Gastrocnemius medialis (tissue), 4 donors: ENCODE measurements at regions not wholly inside any gene's neighbourhood (a gene's known extent, or its start where the extent isn't known, plus 50 kb on each side); places are given as distances from the start of the nearest gene placed in this dataset.

Experiments
- ATAC-seq, 2 donors: fragments of 150-250 bp; one replicate each; pipeline ENCODE4 v1.9.1; 2016
- DNase-seq, 2 donors: peaks; one replicate each; pipeline ENCODE4 v3.0.0-alpha.2; 2019
- H3K27ac ChIP-seq, 4 donors: fragments of 200-600 bp; sonication (generic); 1 replicate in 1 of 4; 2 replicates in 3 of 4; pipeline ENCODE4 v1.5.1; 2016 to 2018; ENCODE audit warnings: mild to moderate bottlenecking in 2 of 4, moderate library complexity in 1 of 4
- H3K27me3 ChIP-seq, 3 donors: fragments of 200-600 bp; sonication (generic) in 2 of 3; 1 replicate in 1 of 3; 2 replicates in 2 of 3; pipeline versions ENCODE4 v1.5.1 to v1.6.0; 2016 to 2019; ENCODE audit warnings: mild to moderate bottlenecking in 1 of 3, moderate library complexity in 1 of 3
- H3K36me3 ChIP-seq, 2 donors: fragments of 200-600 bp; sonication (generic) in 1 of 2; one replicate each; pipeline ENCODE4 v1.5.1; 2017 to 2018
- H3K4me1 ChIP-seq, 2 donors: fragments of 200-600 bp; sonication (generic) in 1 of 2; one replicate each; pipeline ENCODE4 v1.5.1; 2016 to 2017; ENCODE audit warnings: mild to moderate bottlenecking in 2 of 2
- H3K4me3 ChIP-seq, 4 donors: fragments of 200-600 bp; sonication (generic) in 3 of 4; 1 replicate in 1 of 4; 2 replicates in 3 of 4; pipeline ENCODE4 v1.5.1; 2016 to 2019; ENCODE audit warnings: mild to moderate bottlenecking in 2 of 4
- H3K9me3 ChIP-seq, 3 donors: fragments of 200-600 bp; sonication (generic) in 2 of 3; 1 replicate in 1 of 3; 2 replicates in 2 of 3; pipeline ENCODE4 v1.5.1; 2016 to 2019
- POLR2A ChIP-seq, 2 donors: fragments of 450-650 bp; IDR thresholded peaks; one replicate each; pipeline ENCODE4 v1.6.1; 2017; ENCODE audit warnings: antibody characterized with exemption in 2 of 2, mild to moderate bottlenecking in 2 of 2, moderate library complexity in 2 of 2
- in situ Hi-C, 4 donors: fragments of 200-750 bp; cut with MboI; loops; one replicate each; pipeline versions ENCODE4 v1.15.0 to v1.8.0; 2017; ENCODE audit warnings: low sequenced_read_pairs in 4 of 4
- intact Hi-C: fragments of 100-400 bp; cut with DNase I; formaldehyde crosslinking; loops from one replicate; pipeline ENCODE4 v1.15.1; 2023; ENCODE audit warnings: low total_unique reads
- TF ChIP-seq, protein P1 (sequence below), 5 experiments: fragments of 450-650 bp in 3 of 5; fragments of 200-600 bp in 2 of 5; sonication (generic) in 2 of 5; IDR thresholded peaks in 4 of 5; conservative IDR thresholded peaks in 1 of 5; 1 replicate in 4 of 5; 2 replicates in 1 of 5; pipeline ENCODE4 v1.5.1; 2016 to 2019; ENCODE audit warnings: antibody characterized with exemption in 5 of 5, mild to moderate bottlenecking in 3 of 5, moderate library complexity in 3 of 5

DNA sequence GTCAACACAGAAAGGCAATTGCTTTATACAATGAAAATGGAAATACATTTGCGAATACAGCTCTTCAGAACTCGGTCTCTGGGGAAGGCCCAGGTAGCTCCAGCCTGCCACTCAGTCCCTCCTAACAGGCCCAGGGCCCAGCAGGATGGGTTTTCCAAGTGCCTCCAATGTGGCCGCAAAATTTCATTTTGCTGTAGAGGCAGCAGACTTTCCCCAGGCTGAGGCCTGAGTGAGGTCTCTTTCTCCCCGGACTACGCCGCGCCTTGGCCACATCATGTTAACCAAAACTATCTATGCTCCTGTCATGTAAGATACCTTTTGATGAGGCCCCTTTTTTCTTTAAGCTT is 606.0 kb upstream of the SALL1 start:
- in situ Hi-C loops = no loop called here
- H3K27ac ChIP-seq = no peak overlapping the region
- no peak for TF ChIP-seq POLR2A (IDR thresholded peaks at IDR 0.05)
- TF ChIP-seq, protein P1, sequence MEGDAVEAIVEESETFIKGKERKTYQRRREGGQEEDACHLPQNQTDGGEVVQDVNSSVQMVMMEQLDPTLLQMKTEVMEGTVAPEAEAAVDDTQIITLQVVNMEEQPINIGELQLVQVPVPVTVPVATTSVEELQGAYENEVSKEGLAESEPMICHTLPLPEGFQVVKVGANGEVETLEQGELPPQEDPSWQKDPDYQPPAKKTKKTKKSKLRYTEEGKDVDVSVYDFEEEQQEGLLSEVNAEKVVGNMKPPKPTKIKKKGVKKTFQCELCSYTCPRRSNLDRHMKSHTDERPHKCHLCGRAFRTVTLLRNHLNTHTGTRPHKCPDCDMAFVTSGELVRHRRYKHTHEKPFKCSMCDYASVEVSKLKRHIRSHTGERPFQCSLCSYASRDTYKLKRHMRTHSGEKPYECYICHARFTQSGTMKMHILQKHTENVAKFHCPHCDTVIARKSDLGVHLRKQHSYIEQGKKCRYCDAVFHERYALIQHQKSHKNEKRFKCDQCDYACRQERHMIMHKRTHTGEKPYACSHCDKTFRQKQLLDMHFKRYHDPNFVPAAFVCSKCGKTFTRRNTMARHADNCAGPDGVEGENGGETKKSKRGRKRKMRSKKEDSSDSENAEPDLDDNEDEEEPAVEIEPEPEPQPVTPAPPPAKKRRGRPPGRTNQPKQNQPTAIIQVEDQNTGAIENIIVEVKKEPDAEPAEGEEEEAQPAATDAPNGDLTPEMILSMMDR (IDR thresholded peaks at IDR 0.05 in 4 of 5, conservative IDR thresholded peaks at IDR 0.05 in 1 of 5) = no peak
- H3K36me3 ChIP-seq = no peaks in the 10 kb centered on the region
- peaks cover 0 to 3% (median 0%) of the 10 kb centered on the region in 3 donors for H3K27me3 ChIP-seq
- H3K4me3 ChIP-seq = no peak overlapping the region
- H3K4me1 ChIP-seq = no peaks in the 10 kb centered on the region
- DNase-seq = no peak
- no peaks in the 10 kb centered on the region for H3K9me3 ChIP-seq
- intact Hi-C loops = no loop called here
- ATAC-seq = no peak

DNA sequence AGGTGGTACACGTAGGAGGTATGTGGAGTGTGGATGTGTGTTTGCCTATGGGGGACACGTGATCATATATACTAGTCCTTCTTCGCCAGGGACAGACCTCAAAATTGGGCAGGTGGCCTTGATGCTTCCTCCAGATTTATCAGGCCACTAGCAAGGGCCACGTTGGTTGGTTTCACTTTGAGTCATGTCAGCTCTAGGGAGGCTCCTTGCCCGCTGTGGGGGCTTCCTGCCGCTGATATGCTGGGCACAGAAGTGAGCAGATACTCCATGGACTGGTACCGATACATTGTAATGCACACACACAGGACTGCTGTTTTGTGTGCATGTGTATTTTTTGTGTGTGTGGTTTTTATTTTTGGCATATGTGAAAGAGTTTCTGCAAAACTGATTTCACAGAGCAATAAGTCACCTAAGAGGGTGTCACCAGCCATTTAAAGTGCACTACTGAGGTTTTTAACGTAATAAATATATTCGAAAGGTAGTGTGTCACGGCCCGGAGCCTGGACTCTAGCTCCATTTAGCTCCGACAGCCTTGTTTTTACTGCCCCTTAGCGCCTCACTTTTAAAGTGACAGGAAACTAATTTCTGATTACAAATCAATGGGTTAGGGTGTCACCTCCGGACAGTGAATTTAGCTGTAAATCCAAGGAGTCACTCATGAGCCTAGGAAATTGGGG is 605.5 kb upstream of the SALL1 start:
- Histone ChIP-seq H3K27ac (no peak overlapping the region), H3K27me3 (peaks cover 0 to 3% (median 0%) of the 10 kb centered on the region in 3 donors), H3K9me3 (no peaks in the 10 kb centered on the region), H3K36me3 (no peaks in the 10 kb centered on the region), H3K4me1 (no peaks in the 10 kb centered on the region), H3K4me3 (no peak overlapping the region)
- DNase-seq (no peak), ATAC-seq (no peak)
- intact Hi-C loops (no loop called here), in situ Hi-C loops (no loop called here)
- no peak for TF ChIP-seq POLR2A (IDR thresholded peaks at IDR 0.05)
- TF ChIP-seq, protein P1 (IDR thresholded peaks at IDR 0.05 in 4 of 5, conservative IDR thresholded peaks at IDR 0.05 in 1 of 5) = no peak

DNA sequence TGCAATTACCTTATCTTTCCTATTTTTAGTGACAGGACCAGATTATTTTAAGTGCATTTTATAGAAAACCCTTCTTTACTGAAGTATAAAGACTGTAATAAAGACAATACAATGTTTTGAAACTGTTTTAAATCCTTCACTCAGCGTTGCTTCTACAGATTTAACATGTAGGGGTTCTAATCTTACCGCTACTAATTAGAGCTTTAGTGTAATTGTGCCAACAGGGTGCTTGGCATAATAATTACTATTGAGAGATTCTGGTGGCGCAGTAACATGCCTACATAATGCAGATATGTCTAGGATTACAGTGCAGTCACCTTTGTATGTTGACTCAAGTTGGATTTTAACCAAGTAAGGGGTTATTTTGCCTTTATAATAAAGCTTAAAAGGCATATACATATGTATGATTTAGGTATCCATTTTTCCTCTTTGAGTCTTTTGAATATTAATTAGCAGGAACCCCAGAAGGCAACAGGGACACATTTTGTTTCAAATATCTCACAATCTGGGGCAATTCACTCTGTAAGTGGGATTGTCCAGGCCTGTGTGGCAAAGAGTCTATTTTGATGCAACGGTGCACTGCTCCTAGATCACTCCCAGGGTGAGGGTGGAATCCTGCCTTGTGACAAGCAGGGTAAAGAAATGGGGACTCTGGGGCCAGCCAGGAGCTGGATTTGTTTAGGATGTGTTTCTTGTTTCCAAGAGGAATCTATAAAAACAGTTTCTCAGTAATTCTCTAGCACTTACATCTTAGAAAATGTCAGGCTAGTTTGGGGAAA is 604.7 kb upstream of the SALL1 start:
- Histone ChIP-seq H3K4me3 (no peak overlapping the region), H3K9me3 (no peaks in the 10 kb centered on the region), H3K27ac (no peak overlapping the region), H3K27me3 (peaks cover 0 to 3% (median 0%) of the 10 kb centered on the region in 3 donors), H3K36me3 (no peaks in the 10 kb centered on the region), H3K4me1 (no peaks in the 10 kb centered on the region)
- ATAC-seq (no peak), DNase-seq (no peak)
- intact Hi-C loops = no loop called here
- in situ Hi-C loops = no loop called here
- no peak for TF ChIP-seq POLR2A (IDR thresholded peaks at IDR 0.05)
- TF ChIP-seq, protein P1 (IDR thresholded peaks at IDR 0.05 in 4 of 5, conservative IDR thresholded peaks at IDR 0.05 in 1 of 5) = no peak

DNA sequence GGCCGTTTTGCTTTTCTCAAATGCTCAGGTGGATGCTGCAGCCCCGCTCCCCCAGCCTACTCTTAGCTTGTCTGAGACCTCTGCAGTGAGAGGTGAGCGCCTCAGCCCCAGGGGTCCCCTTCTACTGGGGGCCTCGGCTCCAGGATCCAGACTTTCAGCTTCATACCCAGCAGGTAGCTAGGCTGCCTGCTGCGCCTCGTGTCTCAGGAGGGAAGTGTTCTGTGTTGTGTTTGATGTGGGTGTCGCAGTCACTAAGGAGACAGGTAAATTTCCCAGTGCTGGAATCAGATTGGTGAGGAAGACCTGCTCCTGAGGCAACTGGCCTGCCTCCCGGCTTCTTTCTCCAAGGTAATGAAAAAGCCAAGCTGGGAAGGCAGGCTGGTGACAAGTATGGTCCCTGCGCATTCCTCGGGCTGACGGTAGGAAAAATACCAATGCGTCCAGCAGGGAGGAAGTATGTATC is 604.0 kb upstream of the SALL1 start:
- no peaks in the 10 kb centered on the region for H3K4me1 ChIP-seq
- DNase-seq = no peak
- ATAC-seq = no peak
- no peak overlapping the region for H3K4me3 ChIP-seq
- TF ChIP-seq POLR2A (IDR thresholded peaks at IDR 0.05) = no peak
- TF ChIP-seq, protein P1 (IDR thresholded peaks at IDR 0.05 in 4 of 5, conservative IDR thresholded peaks at IDR 0.05 in 1 of 5) = no peak
- intact Hi-C loops = no loop called here
- H3K9me3 ChIP-seq = no peaks in the 10 kb centered on the region
- peaks cover 0 to 2% (median 0%) of the 10 kb centered on the region in 3 donors for H3K27me3 ChIP-seq
- H3K27ac ChIP-seq = no peak overlapping the region
- no peaks in the 10 kb centered on the region for H3K36me3 ChIP-seq
- in situ Hi-C loops = no loop called here
